ENCODE measurements at regions not wholly inside any gene's neighbourhood (a gene's known extent, or its start where the extent isn't known, plus 50 kb on each side); places are given as distances from the start of the nearest gene placed in this dataset.

DNA sequence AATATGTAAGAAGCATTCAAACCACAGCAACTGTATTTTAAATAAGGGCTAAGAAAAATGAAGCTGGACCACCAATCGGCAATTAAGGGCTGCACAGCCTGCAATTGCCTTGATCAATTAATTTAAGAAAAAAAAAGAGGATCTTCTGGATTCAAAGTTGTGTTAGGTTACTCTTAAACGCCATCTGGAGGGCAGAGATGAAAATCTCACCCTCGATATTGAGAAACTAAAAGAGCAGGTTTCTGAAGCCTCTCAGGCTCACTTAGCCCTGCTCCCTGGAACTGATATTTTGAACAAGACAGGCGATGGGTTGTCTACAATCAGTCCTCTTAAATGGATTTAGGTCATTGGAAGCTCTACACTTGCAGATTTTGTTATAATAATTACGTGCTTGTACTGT is 579.4 kb downstream of the GRXCR1 start:
- intact Hi-C loops (cut with micrococcal nuclease) (no loop called here), in situ Hi-C loops (cut with MboI) (no loop called here)
- no peak overlapping the region for H3K27ac ChIP-seq (ENCODE audit: extremely low read depth, low read depth, low read length)
- DNase-seq (ENCODE audit: extremely low read depth in 1 of 4, low spot score in 3 of 4) (no peak), FAIRE-seq (no peak), ATAC-seq (no peak)
- no peak overlapping the region for H3K4me3 ChIP-seq
- H3K79me2 ChIP-seq (ENCODE audit: control insufficient read depth, insufficient read depth, low read length) = no peaks in the 10 kb centered on the region
- no peak overlapping the region for H3K4me2 ChIP-seq (ENCODE audit: insufficient read depth, low read length)
- CTCF ChIA-PET (ENCODE audit: low intra/inter-chr PET ratio) = no interaction called here
- H3K4me1 ChIP-seq (replicated peaks in 1 of 2; ENCODE audit: control insufficient read depth in 2 of 2, insufficient read depth in 2 of 2, low read length in 2 of 2) = no peaks in the 10 kb centered on the region
- no peaks in the 10 kb centered on the region; the same call in 1 of the 2 replicates for H3K9me3 ChIP-seq (replicated peaks; ENCODE audit: control insufficient read depth, insufficient read depth, low read depth, low read length)
- POLR2A ChIA-PET = no interaction called here
- H2AFZ ChIP-seq (ENCODE audit: low read depth, low read length) = no peak overlapping the region
- BruUV-seq (replicated peaks) = no TSS peak
- H4K20me1 ChIP-seq (replicated peaks; ENCODE audit: control insufficient read depth, insufficient read depth, low read length) = no peaks in the 10 kb centered on the region
- WGBS (ENCODE audit: insufficient coverage, low coverage, missing lambda C conversion rate) = 1% methylated on average over 5 of the region's 5 CpGs
- H3K9me1 ChIP-seq (ENCODE audit: control insufficient read depth, insufficient read depth, low read length) = no peaks in the 10 kb centered on the region
- no peak overlapping the region for H3K9ac ChIP-seq (ENCODE audit: insufficient read depth in 1 of 2, low read depth in 2 of 2, low read length in 2 of 2)
- no peaks in the 10 kb centered on the region for H3K36me3 ChIP-seq (ENCODE audit: control insufficient read depth, insufficient read depth, low read length)
- H3K27me3 ChIP-seq (ENCODE audit: control insufficient read depth in 2 of 2, insufficient read depth in 2 of 2, low read length in 2 of 2) = no peaks in the 10 kb centered on the region
- TF ChIP-seq ATF7 (IDR thresholded peaks at IDR 0.05) (no peak), NUFIP1 (IDR thresholded peaks at IDR 0.05; ENCODE audit: partially characterized antibody) (no peak), ELF4 (CRISPR knock-in tag; IDR thresholded peaks at IDR 0.05) (no peak), ZNF224 (CRISPR knock-in tag; IDR thresholded peaks at IDR 0.05) (no peak)
- TF ChIP-seq, protein P1, sequence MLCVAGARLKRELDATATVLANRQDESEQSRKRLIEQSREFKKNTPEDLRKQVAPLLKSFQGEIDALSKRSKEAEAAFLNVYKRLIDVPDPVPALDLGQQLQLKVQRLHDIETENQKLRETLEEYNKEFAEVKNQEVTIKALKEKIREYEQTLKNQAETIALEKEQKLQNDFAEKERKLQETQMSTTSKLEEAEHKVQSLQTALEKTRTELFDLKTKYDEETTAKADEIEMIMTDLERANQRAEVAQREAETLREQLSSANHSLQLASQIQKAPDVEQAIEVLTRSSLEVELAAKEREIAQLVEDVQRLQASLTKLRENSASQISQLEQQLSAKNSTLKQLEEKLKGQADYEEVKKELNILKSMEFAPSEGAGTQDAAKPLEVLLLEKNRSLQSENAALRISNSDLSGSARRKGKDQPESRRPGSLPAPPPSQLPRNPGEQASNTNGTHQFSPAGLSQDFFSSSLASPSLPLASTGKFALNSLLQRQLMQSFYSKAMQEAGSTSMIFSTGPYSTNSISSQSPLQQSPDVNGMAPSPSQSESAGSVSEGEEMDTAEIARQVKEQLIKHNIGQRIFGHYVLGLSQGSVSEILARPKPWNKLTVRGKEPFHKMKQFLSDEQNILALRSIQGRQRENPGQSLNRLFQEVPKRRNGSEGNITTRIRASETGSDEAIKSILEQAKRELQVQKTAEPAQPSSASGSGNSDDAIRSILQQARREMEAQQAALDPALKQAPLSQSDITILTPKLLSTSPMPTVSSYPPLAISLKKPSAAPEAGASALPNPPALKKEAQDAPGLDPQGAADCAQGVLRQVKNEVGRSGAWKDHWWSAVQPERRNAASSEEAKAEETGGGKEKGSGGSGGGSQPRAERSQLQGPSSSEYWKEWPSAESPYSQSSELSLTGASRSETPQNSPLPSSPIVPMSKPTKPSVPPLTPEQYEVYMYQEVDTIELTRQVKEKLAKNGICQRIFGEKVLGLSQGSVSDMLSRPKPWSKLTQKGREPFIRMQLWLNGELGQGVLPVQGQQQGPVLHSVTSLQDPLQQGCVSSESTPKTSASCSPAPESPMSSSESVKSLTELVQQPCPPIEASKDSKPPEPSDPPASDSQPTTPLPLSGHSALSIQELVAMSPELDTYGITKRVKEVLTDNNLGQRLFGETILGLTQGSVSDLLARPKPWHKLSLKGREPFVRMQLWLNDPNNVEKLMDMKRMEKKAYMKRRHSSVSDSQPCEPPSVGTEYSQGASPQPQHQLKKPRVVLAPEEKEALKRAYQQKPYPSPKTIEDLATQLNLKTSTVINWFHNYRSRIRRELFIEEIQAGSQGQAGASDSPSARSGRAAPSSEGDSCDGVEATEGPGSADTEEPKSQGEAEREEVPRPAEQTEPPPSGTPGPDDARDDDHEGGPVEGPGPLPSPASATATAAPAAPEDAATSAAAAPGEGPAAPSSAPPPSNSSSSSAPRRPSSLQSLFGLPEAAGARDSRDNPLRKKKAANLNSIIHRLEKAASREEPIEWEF (CRISPR knock-in tag; IDR thresholded peaks at IDR 0.05) = no peak
- TF ChIP-seq, protein P2, sequence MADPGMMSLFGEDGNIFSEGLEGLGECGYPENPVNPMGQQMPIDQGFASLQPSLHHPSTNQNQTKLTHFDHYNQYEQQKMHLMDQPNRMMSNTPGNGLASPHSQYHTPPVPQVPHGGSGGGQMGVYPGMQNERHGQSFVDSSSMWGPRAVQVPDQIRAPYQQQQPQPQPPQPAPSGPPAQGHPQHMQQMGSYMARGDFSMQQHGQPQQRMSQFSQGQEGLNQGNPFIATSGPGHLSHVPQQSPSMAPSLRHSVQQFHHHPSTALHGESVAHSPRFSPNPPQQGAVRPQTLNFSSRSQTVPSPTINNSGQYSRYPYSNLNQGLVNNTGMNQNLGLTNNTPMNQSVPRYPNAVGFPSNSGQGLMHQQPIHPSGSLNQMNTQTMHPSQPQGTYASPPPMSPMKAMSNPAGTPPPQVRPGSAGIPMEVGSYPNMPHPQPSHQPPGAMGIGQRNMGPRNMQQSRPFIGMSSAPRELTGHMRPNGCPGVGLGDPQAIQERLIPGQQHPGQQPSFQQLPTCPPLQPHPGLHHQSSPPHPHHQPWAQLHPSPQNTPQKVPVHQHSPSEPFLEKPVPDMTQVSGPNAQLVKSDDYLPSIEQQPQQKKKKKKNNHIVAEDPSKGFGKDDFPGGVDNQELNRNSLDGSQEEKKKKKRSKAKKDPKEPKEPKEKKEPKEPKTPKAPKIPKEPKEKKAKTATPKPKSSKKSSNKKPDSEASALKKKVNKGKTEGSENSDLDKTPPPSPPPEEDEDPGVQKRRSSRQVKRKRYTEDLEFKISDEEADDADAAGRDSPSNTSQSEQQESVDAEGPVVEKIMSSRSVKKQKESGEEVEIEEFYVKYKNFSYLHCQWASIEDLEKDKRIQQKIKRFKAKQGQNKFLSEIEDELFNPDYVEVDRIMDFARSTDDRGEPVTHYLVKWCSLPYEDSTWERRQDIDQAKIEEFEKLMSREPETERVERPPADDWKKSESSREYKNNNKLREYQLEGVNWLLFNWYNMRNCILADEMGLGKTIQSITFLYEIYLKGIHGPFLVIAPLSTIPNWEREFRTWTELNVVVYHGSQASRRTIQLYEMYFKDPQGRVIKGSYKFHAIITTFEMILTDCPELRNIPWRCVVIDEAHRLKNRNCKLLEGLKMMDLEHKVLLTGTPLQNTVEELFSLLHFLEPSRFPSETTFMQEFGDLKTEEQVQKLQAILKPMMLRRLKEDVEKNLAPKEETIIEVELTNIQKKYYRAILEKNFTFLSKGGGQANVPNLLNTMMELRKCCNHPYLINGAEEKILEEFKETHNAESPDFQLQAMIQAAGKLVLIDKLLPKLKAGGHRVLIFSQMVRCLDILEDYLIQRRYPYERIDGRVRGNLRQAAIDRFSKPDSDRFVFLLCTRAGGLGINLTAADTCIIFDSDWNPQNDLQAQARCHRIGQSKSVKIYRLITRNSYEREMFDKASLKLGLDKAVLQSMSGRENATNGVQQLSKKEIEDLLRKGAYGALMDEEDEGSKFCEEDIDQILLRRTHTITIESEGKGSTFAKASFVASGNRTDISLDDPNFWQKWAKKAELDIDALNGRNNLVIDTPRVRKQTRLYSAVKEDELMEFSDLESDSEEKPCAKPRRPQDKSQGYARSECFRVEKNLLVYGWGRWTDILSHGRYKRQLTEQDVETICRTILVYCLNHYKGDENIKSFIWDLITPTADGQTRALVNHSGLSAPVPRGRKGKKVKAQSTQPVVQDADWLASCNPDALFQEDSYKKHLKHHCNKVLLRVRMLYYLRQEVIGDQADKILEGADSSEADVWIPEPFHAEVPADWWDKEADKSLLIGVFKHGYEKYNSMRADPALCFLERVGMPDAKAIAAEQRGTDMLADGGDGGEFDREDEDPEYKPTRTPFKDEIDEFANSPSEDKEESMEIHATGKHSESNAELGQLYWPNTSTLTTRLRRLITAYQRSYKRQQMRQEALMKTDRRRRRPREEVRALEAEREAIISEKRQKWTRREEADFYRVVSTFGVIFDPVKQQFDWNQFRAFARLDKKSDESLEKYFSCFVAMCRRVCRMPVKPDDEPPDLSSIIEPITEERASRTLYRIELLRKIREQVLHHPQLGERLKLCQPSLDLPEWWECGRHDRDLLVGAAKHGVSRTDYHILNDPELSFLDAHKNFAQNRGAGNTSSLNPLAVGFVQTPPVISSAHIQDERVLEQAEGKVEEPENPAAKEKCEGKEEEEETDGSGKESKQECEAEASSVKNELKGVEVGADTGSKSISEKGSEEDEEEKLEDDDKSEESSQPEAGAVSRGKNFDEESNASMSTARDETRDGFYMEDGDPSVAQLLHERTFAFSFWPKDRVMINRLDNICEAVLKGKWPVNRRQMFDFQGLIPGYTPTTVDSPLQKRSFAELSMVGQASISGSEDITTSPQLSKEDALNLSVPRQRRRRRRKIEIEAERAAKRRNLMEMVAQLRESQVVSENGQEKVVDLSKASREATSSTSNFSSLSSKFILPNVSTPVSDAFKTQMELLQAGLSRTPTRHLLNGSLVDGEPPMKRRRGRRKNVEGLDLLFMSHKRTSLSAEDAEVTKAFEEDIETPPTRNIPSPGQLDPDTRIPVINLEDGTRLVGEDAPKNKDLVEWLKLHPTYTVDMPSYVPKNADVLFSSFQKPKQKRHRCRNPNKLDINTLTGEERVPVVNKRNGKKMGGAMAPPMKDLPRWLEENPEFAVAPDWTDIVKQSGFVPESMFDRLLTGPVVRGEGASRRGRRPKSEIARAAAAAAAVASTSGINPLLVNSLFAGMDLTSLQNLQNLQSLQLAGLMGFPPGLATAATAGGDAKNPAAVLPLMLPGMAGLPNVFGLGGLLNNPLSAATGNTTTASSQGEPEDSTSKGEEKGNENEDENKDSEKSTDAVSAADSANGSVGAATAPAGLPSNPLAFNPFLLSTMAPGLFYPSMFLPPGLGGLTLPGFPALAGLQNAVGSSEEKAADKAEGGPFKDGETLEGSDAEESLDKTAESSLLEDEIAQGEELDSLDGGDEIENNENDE (IDR thresholded peaks at IDR 0.05; ENCODE audit: low read depth, low read length) = no peak
